Brain microvascular endothelial cell (primary cell): ENCODE measurements at regions not wholly inside any gene's neighbourhood (a gene's known extent, or its start where the extent isn't known, plus 50 kb on each side); places are given as distances from the start of the nearest gene placed in this dataset.

Experiments used
- DNase-seq: peaks from one replicate; pipeline ENCODE4 v3.0.0-alpha.2; 2020
- H3K27ac ChIP-seq: fragments of 250-450 bp; sonication (Bioruptor Pico); 2 replicates; pipeline ENCODE4 v1.5.1; 2020; ENCODE audit warnings: mild to moderate bottlenecking, moderate library complexity
- H3K27me3 ChIP-seq: fragments of 250-450 bp; sonication (Bioruptor Pico); replicated peaks from 2 replicates; pipeline ENCODE4 v1.5.1; 2020; ENCODE audit warnings: mild to moderate bottlenecking
- H3K36me3 ChIP-seq: fragments of 250-450 bp; sonication (Bioruptor Pico); replicated peaks from 2 replicates; pipeline ENCODE4 v1.5.1; 2020; ENCODE audit warnings: mild to moderate bottlenecking
- H3K4me3 ChIP-seq: 2 replicates; pipeline ENCODE4 v1.5.1; 2011; ENCODE audit warnings: low read depth, mild to moderate bottlenecking, control low read depth, low read length, moderate library complexity
- CTCF ChIP-seq: IDR thresholded peaks from 2 replicates; pipeline ENCODE4 v1.5.1; 2011; ENCODE audit warnings: low read depth, mild to moderate bottlenecking, moderate library complexity, low read length, control low read depth, inconsistent platforms; ENCODE audit errors: missing control alignments
- in situ Hi-C: cut with HindIII; loops from 2 replicates; pipeline ENCODE4 v1.10.0; 2017; ENCODE audit warnings: low sequenced_read_pairs, low pct_ligation_motif_present

- DNase-seq: no peak
- no peaks in the 10 kb centered on the region for H3K27me3 ChIP-seq
- in situ Hi-C loops: no loop called here
Measured at GRCh38 chr9:135255841-135256580, 168.5 kb downstream of the OLFM1 start.

GRCh38 chr9:135256581-135257354 is 169.3 kb downstream of the OLFM1 start:
- no peaks in the 10 kb centered on the region for H3K27me3 ChIP-seq
- no peak overlapping the region for H3K27ac ChIP-seq
- in situ Hi-C loops: no loop called here
- DNase-seq: no peak
- H3K4me3 ChIP-seq: no peak overlapping the region
- no peak for TF ChIP-seq CTCF
- H3K36me3 ChIP-seq: no peaks in the 10 kb centered on the region

More at GRCh38 chr9:135255841-135256580, 168.5 kb downstream of the OLFM1 start:
- no peak for TF ChIP-seq CTCF
- no peaks in the 10 kb centered on the region for H3K36me3 ChIP-seq
- no peak overlapping the region for H3K27ac ChIP-seq
- H3K4me3 ChIP-seq: no peak overlapping the region

DNA sequence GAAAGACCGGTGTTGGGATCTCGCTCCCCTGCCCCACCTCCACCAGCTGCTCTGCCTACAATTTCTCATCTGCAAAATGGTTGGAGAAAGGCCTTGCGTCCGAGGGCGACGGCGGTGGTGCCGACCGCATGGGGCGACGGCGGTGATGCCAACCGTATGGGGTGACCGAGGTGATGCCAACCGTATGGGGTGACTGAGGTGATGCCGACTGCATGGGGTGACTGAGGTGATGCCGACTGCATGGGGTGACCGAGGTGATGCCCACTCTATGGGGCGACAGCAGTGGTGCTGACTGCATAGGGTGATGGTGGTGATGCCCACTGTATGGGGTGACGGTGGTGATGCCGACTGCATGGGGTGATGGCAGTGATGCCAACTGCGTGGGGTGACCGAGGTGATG is 171.0 kb downstream of the OLFM1 start:
- no peak for TF ChIP-seq CTCF
- no peaks in the 10 kb centered on the region for H3K27me3 ChIP-seq
- no peak for DNase-seq
- no peak overlapping the region for H3K4me3 ChIP-seq
- H3K27ac ChIP-seq: no peak overlapping the region
- in situ Hi-C loops: no loop called here
- no peaks in the 10 kb centered on the region for H3K36me3 ChIP-seq

- in situ Hi-C loops: no loop called here
- H3K4me3 ChIP-seq: no peak overlapping the region
- no peaks in the 10 kb centered on the region for H3K27me3 ChIP-seq
- no peaks in the 10 kb centered on the region for H3K36me3 ChIP-seq
- no peak for TF ChIP-seq CTCF
- DNase-seq: no peak
- no peak overlapping the region for H3K27ac ChIP-seq
Measured at GRCh38 chr9:135259273-135259672, 171.8 kb downstream of the OLFM1 start.

GRCh38 chr9:135260221-135261180 is 173.0 kb downstream of the OLFM1 start:
- no peak for DNase-seq
- Histone ChIP-seq H3K27ac (no peak overlapping the region), H3K27me3 (no peaks in the 10 kb centered on the region), H3K4me3 (no peak overlapping the region), H3K36me3 (no peaks in the 10 kb centered on the region)
- in situ Hi-C loops: no loop called here
- TF ChIP-seq CTCF: no peak
